ENCODE measurements at regions not wholly inside any gene's neighbourhood (a gene's known extent, or its start where the extent isn't known, plus 50 kb on each side); places are given as distances from the start of the nearest gene placed in this dataset.

- TF ChIP-seq CTCF (IDR thresholded peaks at IDR 0.05) (no peak), POLR2AphosphoS5 (IDR thresholded peaks at IDR 0.05; ENCODE audit: low read depth, low read length) (no peak), SIN3A (IDR thresholded peaks at IDR 0.05; ENCODE audit: borderline replicate concordance, insufficient read depth, low read depth, low read length) (no peak), TCF7L2 (IDR thresholded peaks at IDR 0.05; ENCODE audit: low read depth, low read length) (no peak)
Measured at GRCh38 chr12:116473416-116473815, 85.8 kb upstream of the MAP1LC3B2 start.

Measured in Panc1 (cell line).